ENCODE measurements at regions not wholly inside any gene's neighbourhood (a gene's known extent, or its start where the extent isn't known, plus 50 kb on each side); places are given as distances from the start of the nearest gene placed in this dataset.

DNA sequence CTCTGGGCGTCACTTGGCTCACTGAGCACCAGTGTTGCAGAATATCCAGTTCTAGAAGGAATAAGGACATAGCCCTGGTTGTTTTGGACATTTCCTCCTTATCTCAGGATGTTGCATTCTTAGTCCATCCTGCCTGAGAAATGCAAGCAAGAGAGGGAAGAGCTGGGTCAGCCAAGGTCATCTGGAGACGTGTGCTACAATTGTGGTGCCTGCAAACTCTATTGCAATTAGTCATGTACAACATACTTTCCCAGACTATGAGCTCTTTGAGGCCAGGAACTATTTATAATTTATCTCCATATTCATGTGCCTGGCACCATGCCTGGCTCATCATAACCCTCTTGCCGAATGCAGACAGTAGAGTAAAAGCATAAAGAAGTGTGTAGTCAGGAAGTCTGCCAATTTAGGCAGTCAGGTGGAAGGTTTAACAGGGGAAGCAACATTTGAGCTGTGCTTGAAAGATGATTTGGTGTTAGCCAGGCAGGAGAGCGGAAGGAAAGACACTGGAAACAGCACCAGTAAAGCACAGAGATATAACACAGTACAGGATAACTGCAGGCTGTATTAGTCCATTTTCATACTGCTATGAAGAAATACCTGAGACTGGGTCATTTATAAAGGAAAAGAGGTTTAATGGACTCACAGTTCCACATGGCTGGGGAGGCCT, 129.4 kb upstream of the PAX6 start:
- no peak overlapping the region for H3K4me2 ChIP-seq
- H3K27me3 ChIP-seq (ENCODE audit: insufficient read depth, low read depth), result no peaks in the 10 kb centered on the region
- H2AFZ ChIP-seq (ENCODE audit: low read depth), result no peak overlapping the region
- H3K36me3 ChIP-seq (ENCODE audit: insufficient read depth), result no peaks in the 10 kb centered on the region
- no peak overlapping the region for H3K4me3 ChIP-seq (IDR thresholded peaks at IDR 0.05; ENCODE audit: insufficient read depth, low read depth, low read length)
- H4K20me1 ChIP-seq (ENCODE audit: insufficient read depth), result no peaks in the 10 kb centered on the region
- no peaks in the 10 kb centered on the region for H3K79me2 ChIP-seq (ENCODE audit: insufficient read depth, low read depth)
- H3K27ac ChIP-seq, result no peak overlapping the region
- H3K4me1 ChIP-seq (ENCODE audit: low read depth, poor library complexity, severe bottlenecking), result no peaks in the 10 kb centered on the region
- no peak overlapping the region for H3K9ac ChIP-seq
- TF ChIP-seq, protein P1, sequence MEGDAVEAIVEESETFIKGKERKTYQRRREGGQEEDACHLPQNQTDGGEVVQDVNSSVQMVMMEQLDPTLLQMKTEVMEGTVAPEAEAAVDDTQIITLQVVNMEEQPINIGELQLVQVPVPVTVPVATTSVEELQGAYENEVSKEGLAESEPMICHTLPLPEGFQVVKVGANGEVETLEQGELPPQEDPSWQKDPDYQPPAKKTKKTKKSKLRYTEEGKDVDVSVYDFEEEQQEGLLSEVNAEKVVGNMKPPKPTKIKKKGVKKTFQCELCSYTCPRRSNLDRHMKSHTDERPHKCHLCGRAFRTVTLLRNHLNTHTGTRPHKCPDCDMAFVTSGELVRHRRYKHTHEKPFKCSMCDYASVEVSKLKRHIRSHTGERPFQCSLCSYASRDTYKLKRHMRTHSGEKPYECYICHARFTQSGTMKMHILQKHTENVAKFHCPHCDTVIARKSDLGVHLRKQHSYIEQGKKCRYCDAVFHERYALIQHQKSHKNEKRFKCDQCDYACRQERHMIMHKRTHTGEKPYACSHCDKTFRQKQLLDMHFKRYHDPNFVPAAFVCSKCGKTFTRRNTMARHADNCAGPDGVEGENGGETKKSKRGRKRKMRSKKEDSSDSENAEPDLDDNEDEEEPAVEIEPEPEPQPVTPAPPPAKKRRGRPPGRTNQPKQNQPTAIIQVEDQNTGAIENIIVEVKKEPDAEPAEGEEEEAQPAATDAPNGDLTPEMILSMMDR (conservative IDR thresholded peaks at IDR 0.05; ENCODE audit: low read depth, low read length), result no peak

GRCh38 chr11:31939004-31939403, 127.9 kb upstream of the PAX6 start:
- H3K36me3 ChIP-seq (ENCODE audit: insufficient read depth), result no peaks in the 10 kb centered on the region
- no peak overlapping the region for H3K27ac ChIP-seq
- H3K79me2 ChIP-seq (ENCODE audit: insufficient read depth, low read depth), result no peaks in the 10 kb centered on the region
- no peak overlapping the region for H3K9ac ChIP-seq
- no peak overlapping the region for H2AFZ ChIP-seq (ENCODE audit: low read depth)
- no peak overlapping the region for H3K4me2 ChIP-seq
- no peaks in the 10 kb centered on the region for H3K27me3 ChIP-seq (ENCODE audit: insufficient read depth, low read depth)
- no peak overlapping the region for H3K4me3 ChIP-seq (IDR thresholded peaks at IDR 0.05; ENCODE audit: insufficient read depth, low read depth, low read length)
- TF ChIP-seq, protein P1 (conservative IDR thresholded peaks at IDR 0.05; ENCODE audit: low read depth, low read length), result no peak
- no peaks in the 10 kb centered on the region for H4K20me1 ChIP-seq (ENCODE audit: insufficient read depth)
- H3K4me1 ChIP-seq (ENCODE audit: low read depth, poor library complexity, severe bottlenecking), result no peaks in the 10 kb centered on the region

DNA sequence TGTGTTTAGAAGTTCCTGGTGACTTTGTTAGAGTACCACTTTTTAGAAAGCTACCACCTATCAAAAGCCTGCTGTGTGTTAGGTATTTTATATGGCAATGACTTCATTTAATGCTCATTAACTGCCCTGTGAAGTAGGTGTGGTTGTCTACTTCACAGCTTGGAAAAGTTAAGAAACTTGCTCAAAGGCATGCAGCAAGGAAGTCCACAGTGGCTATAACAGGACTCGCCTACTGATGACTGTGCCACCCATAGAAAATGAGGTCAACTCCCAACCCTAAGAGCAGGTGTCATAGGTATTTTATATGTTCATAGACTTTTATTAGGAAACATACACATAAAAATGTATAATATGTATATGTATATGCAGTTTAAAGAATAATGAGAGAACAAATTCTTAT, 125.2 kb upstream of the PAX6 start:
- Histone ChIP-seq H3K36me3 (ENCODE audit: insufficient read depth) (no peaks in the 10 kb centered on the region), H3K4me1 (ENCODE audit: low read depth, poor library complexity, severe bottlenecking) (no peaks in the 10 kb centered on the region), H3K4me3 (IDR thresholded peaks at IDR 0.05; ENCODE audit: insufficient read depth, low read depth, low read length) (no peak overlapping the region), H4K20me1 (ENCODE audit: insufficient read depth) (no peaks in the 10 kb centered on the region), H3K4me2 (no peak overlapping the region), H3K79me2 (ENCODE audit: insufficient read depth, low read depth) (no peaks in the 10 kb centered on the region), H3K9ac (no peak overlapping the region), H3K27ac (no peak overlapping the region), H3K27me3 (ENCODE audit: insufficient read depth, low read depth) (no peaks in the 10 kb centered on the region), H2AFZ (ENCODE audit: low read depth) (no peak overlapping the region)
- TF ChIP-seq, protein P1 (conservative IDR thresholded peaks at IDR 0.05; ENCODE audit: low read depth, low read length), result no peak

DNA sequence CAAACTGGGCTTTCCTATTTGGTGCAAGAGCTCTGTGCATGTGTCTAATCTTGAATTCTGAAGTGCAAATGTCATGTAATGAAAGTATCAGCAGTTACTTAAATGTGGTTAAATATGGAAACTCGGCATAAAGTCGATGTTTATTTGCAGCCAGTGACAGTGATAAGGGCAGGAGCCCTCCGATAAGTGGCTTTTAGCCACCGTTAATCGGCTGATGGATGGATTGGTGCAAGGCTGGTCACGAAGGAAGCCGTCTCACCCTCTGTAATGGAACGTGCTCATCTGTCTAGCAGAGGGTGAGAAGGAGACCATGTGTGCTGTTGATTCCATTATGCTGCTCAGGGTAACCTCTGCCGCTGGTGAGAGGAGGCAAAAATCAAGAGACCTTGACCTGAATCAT, 121.8 kb upstream of the PAX6 start:
- no peaks in the 10 kb centered on the region for H3K27me3 ChIP-seq (ENCODE audit: insufficient read depth, low read depth)

More for the DNA sequence above, 121.8 kb upstream of the PAX6 start:
- Histone ChIP-seq H3K36me3 (ENCODE audit: insufficient read depth) (no peaks in the 10 kb centered on the region), H2AFZ (ENCODE audit: low read depth) (no peak overlapping the region), H3K27ac (no peak overlapping the region), H3K79me2 (ENCODE audit: insufficient read depth, low read depth) (no peaks in the 10 kb centered on the region), H3K4me3 (IDR thresholded peaks at IDR 0.05; ENCODE audit: insufficient read depth, low read depth, low read length) (no peak overlapping the region), H4K20me1 (ENCODE audit: insufficient read depth) (no peaks in the 10 kb centered on the region), H3K4me2 (no peak overlapping the region), H3K4me1 (ENCODE audit: low read depth, poor library complexity, severe bottlenecking) (no peaks in the 10 kb centered on the region), H3K9ac (no peak overlapping the region)
- TF ChIP-seq, protein P1 (conservative IDR thresholded peaks at IDR 0.05; ENCODE audit: low read depth, low read length), result no peak

All from KMS-11 (cell line).